ENCODE measurements at regions not wholly inside any gene's neighbourhood (a gene's known extent, or its start where the extent isn't known, plus 50 kb on each side); places are given as distances from the start of the nearest gene placed in this dataset.

DNA sequence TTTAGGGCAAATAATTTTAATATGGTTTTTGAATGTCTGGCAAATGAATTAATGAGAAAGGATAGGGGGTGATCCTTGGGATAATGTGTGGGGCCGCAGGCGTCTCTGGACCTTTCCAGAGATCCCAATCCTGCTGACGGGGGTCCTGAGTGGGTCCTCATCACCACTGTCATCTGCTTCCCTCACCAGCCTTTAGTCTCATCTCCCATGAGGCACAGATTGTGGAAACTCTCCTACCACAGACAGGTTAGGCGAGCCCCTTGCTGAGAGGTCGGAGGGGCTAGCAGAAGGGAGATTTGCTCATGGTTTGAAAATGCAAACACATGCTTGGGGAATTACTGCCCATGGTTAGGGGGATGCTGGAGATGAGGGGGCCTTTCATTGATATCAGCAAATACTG is 484.6 kb downstream of the RPS24 start:
- Histone ChIP-seq H3K27ac (no peak overlapping the region), H3K4me3 (no peak overlapping the region), H3K9me3 (no peaks in the 10 kb centered on the region), H3K27me3 (no peaks in the 10 kb centered on the region), H3K36me3 (no peaks in the 10 kb centered on the region), H3K4me1 (no peaks in the 10 kb centered on the region)
- no peak for DNase-seq
- intact Hi-C loops (cut with DNase I) = no loop called here
- no peak for ATAC-seq
- TF ChIP-seq CTCF (IDR thresholded peaks at IDR 0.05) = no peak

GRCh38 chr10:78520737-78521430 is 487.2 kb downstream of the RPS24 start:
- no peaks in the 10 kb centered on the region for H3K36me3 ChIP-seq
- H3K9me3 ChIP-seq = no peaks in the 10 kb centered on the region
- DNase-seq = peak in 1 of 4 donors; percentile 40
- no peak for TF ChIP-seq CTCF (IDR thresholded peaks at IDR 0.05)
- intact Hi-C loops (cut with DNase I) = no loop called here
- H3K4me1 ChIP-seq = no peaks in the 10 kb centered on the region
- ATAC-seq = peak; percentile 66
- H3K27me3 ChIP-seq = no peaks in the 10 kb centered on the region
- no peak overlapping the region for H3K4me3 ChIP-seq
- H3K27ac ChIP-seq = no peak overlapping the region

- Histone ChIP-seq H3K9me3 (no peaks in the 10 kb centered on the region), H3K4me3 (no peak overlapping the region), H3K27ac (no peak overlapping the region), H3K4me1 (no peaks in the 10 kb centered on the region), H3K36me3 (no peaks in the 10 kb centered on the region), H3K27me3 (no peaks in the 10 kb centered on the region)
- intact Hi-C loops (cut with DNase I) = no loop called here
- DNase-seq = no peak
- no peak for TF ChIP-seq CTCF (IDR thresholded peaks at IDR 0.05)
- no peak for ATAC-seq
Measured at GRCh38 chr10:78523453-78523852, 489.8 kb downstream of the RPS24 start.

GRCh38 chr10:78524342-78524741 is 490.7 kb downstream of the RPS24 start:
- intact Hi-C loops (cut with DNase I) = no loop called here
- Histone ChIP-seq H3K4me1 (no peaks in the 10 kb centered on the region), H3K27me3 (no peaks in the 10 kb centered on the region), H3K4me3 (no peak overlapping the region), H3K36me3 (no peaks in the 10 kb centered on the region), H3K9me3 (no peaks in the 10 kb centered on the region), H3K27ac (no peak overlapping the region)
- no peak for ATAC-seq
- no peak for DNase-seq
- no peak for TF ChIP-seq CTCF (IDR thresholded peaks at IDR 0.05)

DNA sequence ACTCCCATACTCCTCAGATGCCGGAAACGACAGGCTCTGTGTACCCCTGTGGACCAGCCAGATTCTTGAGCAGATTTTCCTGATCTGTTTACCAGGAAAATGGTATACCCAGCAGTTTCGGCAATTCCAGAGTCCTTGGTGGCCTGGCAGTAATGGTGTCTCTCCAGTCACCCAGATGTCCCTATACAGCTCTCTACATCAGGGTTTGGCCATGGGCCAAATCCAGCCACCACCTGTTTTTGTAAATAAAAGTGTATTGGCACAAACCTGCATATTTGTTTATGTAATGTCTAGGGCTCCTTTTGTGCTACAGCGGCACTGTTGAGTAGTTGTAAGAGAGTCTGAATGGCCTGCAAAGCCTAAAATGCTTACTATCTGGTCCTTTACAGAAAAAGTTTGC is 491.3 kb downstream of the RPS24 start:
- Histone ChIP-seq H3K36me3 (no peaks in the 10 kb centered on the region), H3K27me3 (no peaks in the 10 kb centered on the region), H3K9me3 (no peaks in the 10 kb centered on the region), H3K27ac (no peak overlapping the region), H3K4me3 (no peak overlapping the region), H3K4me1 (no peaks in the 10 kb centered on the region)
- TF ChIP-seq CTCF (IDR thresholded peaks at IDR 0.05) = no peak
- intact Hi-C loops (cut with DNase I) = no loop called here
- DNase-seq (no peak), ATAC-seq (no peak)

Data from left lung (tissue), 4 donors.